IMR-90 (cell line): ENCODE measurements at regions not wholly inside any gene's neighbourhood (a gene's known extent, or its start where the extent isn't known, plus 50 kb on each side); places are given as distances from the start of the nearest gene placed in this dataset.

Experiments
- ATAC-seq: fragments of 200-7000 bp; cut with Tn5 transposase; 2 replicates; pipeline ENCODE4 v1.9.1; 2020; ENCODE audit warnings: low read depth, mild to moderate bottlenecking, moderate library complexity
- BruUV-seq: library from RNA; stranded (reverse); fragments of 400-500 nt; replicated peaks from 2 replicates; lab custom pipeline; 2021; lab: Mats Ljungman, UMichigan
- CTCF ChIA-PET: fragments of 300-600 bp; formaldehyde crosslinking; extraction: SDS; loops from one replicate; lab custom pipeline; 2021; ENCODE audit warnings: antibody characterized with exemption; lab: Yijun Ruan, JAX
- POLR2A ChIA-PET: fragments of 300-600 bp; sonication (Branson Sonifier 250); formaldehyde crosslinking; loops from one replicate; lab custom pipeline; 2022; ENCODE audit warnings: antibody characterized with exemption; ENCODE audit not compliant: unreplicated experiment; lab: Charles Lee
- DNase-seq: peaks from one replicate; pipeline ENCODE4 v3.0.0; 2013
- H2AFZ ChIP-seq: replicated peaks from 2 replicates; pipeline ENCODE3; 2013; ENCODE audit warnings: low read length, mild to moderate bottlenecking; ENCODE audit not compliant: poor library complexity
- H2AK5ac ChIP-seq: 2 replicates; pipeline ENCODE4 v1.6.1; 2013; ENCODE audit warnings: low read depth, low read length, inconsistent platforms
- H2AK9ac ChIP-seq: replicated peaks from 2 replicates; pipeline ENCODE3; 2013; ENCODE audit warnings: mild to moderate bottlenecking, low read depth, low read length, moderate library complexity; ENCODE audit not compliant: poor library complexity
- H2BK120ac ChIP-seq: 2 replicates; pipeline ENCODE4 v1.6.1; 2013; ENCODE audit warnings: low read depth, low read length, inconsistent platforms
- H2BK15ac ChIP-seq: 3 replicates; pipeline ENCODE4 v1.6.1; 2013; ENCODE audit warnings: low read depth, low read length, inconsistent platforms
- H2BK20ac ChIP-seq: 2 replicates; pipeline ENCODE4 v1.6.1; 2013; ENCODE audit warnings: low read depth, mild to moderate bottlenecking, inconsistent platforms, low read length, moderate library complexity
- H2BK5ac ChIP-seq: 2 replicates; pipeline ENCODE4 v1.6.1; 2013; ENCODE audit warnings: mild to moderate bottlenecking, low read depth, low read length, inconsistent platforms; ENCODE audit not compliant: poor library complexity, severe bottlenecking
- H3K14ac ChIP-seq: replicated peaks from 2 replicates; pipeline ENCODE4 v1.6.1; 2013; ENCODE audit warnings: low read depth, low read length, inconsistent platforms
- H3K18ac ChIP-seq: 2 replicates; pipeline ENCODE4 v1.6.1; 2013; ENCODE audit warnings: low read depth, low read length, control low read depth
- H3K23ac ChIP-seq: 2 replicates; pipeline ENCODE4 v1.6.1; 2013; ENCODE audit warnings: low read depth, low read length, inconsistent platforms
- H3K27ac ChIP-seq: 2 replicates; pipeline ENCODE4 v1.5.1; 2013; ENCODE audit warnings: mild to moderate bottlenecking, control low read depth, low read length; ENCODE audit not compliant: insufficient read depth
- H3K27me3 ChIP-seq: 2 replicates; pipeline ENCODE4 v1.6.1; 2013; ENCODE audit warnings: low read length; ENCODE audit not compliant: control insufficient read depth, insufficient read depth
- H3K36me3 ChIP-seq: 2 replicates; pipeline ENCODE4 v1.6.1; 2013; ENCODE audit warnings: low read length, mixed read lengths; ENCODE audit not compliant: control insufficient read depth, insufficient read depth
- H3K4ac ChIP-seq: 2 replicates; pipeline ENCODE4 v1.6.1; 2013; ENCODE audit warnings: low read depth, low read length, inconsistent platforms
- H3K4me1 ChIP-seq: 2 replicates; pipeline ENCODE4 v1.6.1; 2013; ENCODE audit warnings: low read length, mixed read lengths; ENCODE audit not compliant: control insufficient read depth, insufficient read depth
- H3K4me2 ChIP-seq: 2 replicates; pipeline ENCODE4 v1.6.1; 2013; ENCODE audit warnings: low read depth, mild to moderate bottlenecking, control low read depth, low read length, moderate library complexity
- H3K4me3 ChIP-seq: 2 replicates; pipeline ENCODE4 v1.5.1; 2013; ENCODE audit warnings: low read depth, mild to moderate bottlenecking, control low read depth, low read length, moderate library complexity; ENCODE audit not compliant: insufficient read depth
- H3K56ac ChIP-seq: 2 replicates; pipeline ENCODE4 v1.6.1; 2013; ENCODE audit warnings: low read length, inconsistent platforms; ENCODE audit not compliant: insufficient read depth; ENCODE audit errors: extremely low read depth
- H3K79me1 ChIP-seq, 2 experiments: 2 replicates each; pipeline ENCODE4 v1.6.1; 2013; ENCODE audit warnings: low read length in 2 of 2, inconsistent platforms in 1 of 2, low read depth in 1 of 2
- H3K9ac ChIP-seq: 2 replicates; pipeline ENCODE4 v1.6.1; 2013; ENCODE audit warnings: low read depth, low read length, control low read depth
- H3K9me1 ChIP-seq: 2 replicates; pipeline ENCODE4 v1.6.1; 2013; ENCODE audit warnings: low read length, inconsistent platforms; ENCODE audit not compliant: insufficient read depth
- H3K9me3 ChIP-seq: 2 replicates; pipeline ENCODE4 v1.6.1; 2013; ENCODE audit warnings: low read length; ENCODE audit not compliant: control insufficient read depth, insufficient read depth
- H4K20me1 ChIP-seq: 2 replicates; pipeline ENCODE4 v1.6.1; 2013; ENCODE audit warnings: low read length, inconsistent platforms; ENCODE audit not compliant: insufficient read depth
- H4K5ac ChIP-seq: 2 replicates; pipeline ENCODE4 v1.6.1; 2013; ENCODE audit warnings: mild to moderate bottlenecking, low read depth, low read length, control low read depth
- H4K8ac ChIP-seq, 2 experiments: 2 replicates each; pipeline ENCODE4 v1.6.1; 2013; ENCODE audit warnings: low read depth in 2 of 2, low read length in 2 of 2, control low read depth in 1 of 2, inconsistent platforms in 1 of 2
- H4K91ac ChIP-seq: 2 replicates; pipeline ENCODE4 v1.6.1; 2013; ENCODE audit warnings: low read depth, low read length, inconsistent platforms; ENCODE audit not compliant: insufficient read depth
- CEBPB ChIP-seq: IDR thresholded peaks from 2 replicates; pipeline ENCODE4 v1.6.1; 2012; ENCODE audit warnings: low read depth, low read length, improper control_type of control experiment
- CHD1 ChIP-seq: IDR thresholded peaks from 2 replicates; pipeline ENCODE4 v1.6.1; 2012; ENCODE audit warnings: low read depth, low read length, improper control_type of control experiment
- CTCF ChIP-seq: conservative IDR thresholded peaks from 2 replicates; pipeline ENCODE4 v1.5.1; 2012; ENCODE audit warnings: mild to moderate bottlenecking, low read depth, low read length, improper control_type of control experiment
- ELK1 ChIP-seq: fragments of 150-350 bp; IDR thresholded peaks from 2 replicates; pipeline ENCODE4 v1.6.1; 2016; ENCODE audit warnings: low read depth, mild to moderate bottlenecking, low read length, moderate library complexity, borderline replicate concordance
- FOS ChIP-seq: fragments of 150-350 bp; IDR thresholded peaks from 2 replicates; pipeline ENCODE4 v1.6.1; 2016; ENCODE audit warnings: low read depth, low read length
- MAFK ChIP-seq: IDR thresholded peaks from 2 replicates; pipeline ENCODE4 v1.6.1; 2012; ENCODE audit warnings: low read depth, low read length, improper control_type of control experiment
- MAZ ChIP-seq: IDR thresholded peaks from 2 replicates; pipeline ENCODE4 v1.6.1; 2012; ENCODE audit warnings: low read depth, mild to moderate bottlenecking, low read length, improper control_type of control experiment, moderate library complexity, borderline replicate concordance
- MXI1 ChIP-seq: IDR thresholded peaks from 2 replicates; pipeline ENCODE4 v1.6.1; 2012; ENCODE audit warnings: low read depth, mild to moderate bottlenecking, low read length, moderate library complexity, borderline replicate concordance
- NFE2L2 ChIP-seq: fragments of 150-350 bp; IDR thresholded peaks from 2 replicates; pipeline ENCODE4 v1.6.1; 2016; ENCODE audit warnings: low read depth, mild to moderate bottlenecking, low read length
- POLR2A ChIP-seq: IDR thresholded peaks from 2 replicates; pipeline ENCODE4 v1.6.1; 2012; ENCODE audit warnings: mild to moderate bottlenecking, low read depth, low read length
- RAD21 ChIP-seq: IDR thresholded peaks from 2 replicates; pipeline ENCODE4 v1.6.1; 2012; ENCODE audit warnings: low read length, improper control_type of control experiment
- RCOR1 ChIP-seq: IDR thresholded peaks from 2 replicates; pipeline ENCODE4 v1.6.1; 2012; ENCODE audit warnings: mild to moderate bottlenecking, low read length, improper control_type of control experiment; ENCODE audit not compliant: insufficient replicate concordance
- RFX5 ChIP-seq: IDR thresholded peaks from 2 replicates; pipeline ENCODE4 v1.8.0; 2012; ENCODE audit warnings: low read depth, mild to moderate bottlenecking, low read length, moderate library complexity
- SMC3 ChIP-seq: fragments of 150-350 bp; IDR thresholded peaks from 2 replicates; pipeline ENCODE4 v1.6.1; 2016; ENCODE audit warnings: low read depth, mild to moderate bottlenecking, antibody characterized with exemption, low read length, moderate library complexity
- USF2 ChIP-seq: fragments of 150-350 bp; IDR thresholded peaks from 2 replicates; pipeline ENCODE4 v1.6.1; 2017; ENCODE audit warnings: mild to moderate bottlenecking, antibody characterized with exemption, low read length, low read depth
- WGBS, 2 experiments: methylation state at CpG; one replicate each; pipeline versions ENCODE4 v1.1.5 to v1.1.7; 2013; ENCODE audit warnings: missing lambda C conversion rate in 2 of 2; ENCODE audit not compliant: insufficient read length in 1 of 2; ENCODE audit errors: extremely low coverage in 2 of 2; 5-methylcytosine and 5-hydroxymethylcytosine counted together
- dilution Hi-C: fragments of 300-500 bp; cut with HindIII; formaldehyde crosslinking; loops from one replicate; pipeline ENCODE4 v1.14.3; 2018; ENCODE audit warnings: low sequenced_read_pairs; ENCODE audit not compliant: unreplicated experiment
- in situ Hi-C: fragments of 300-500 bp; cut with MboI; formaldehyde crosslinking; loops from 3 replicates; pipeline ENCODE4 v1.14.3; 2019; ENCODE audit warnings: low sequenced_read_pairs, inconsistent platforms, mixed read lengths
- intact Hi-C: fragments of 100-400 bp; cut with micrococcal nuclease; formaldehyde crosslinking; loops from 2 replicates; pipeline ENCODE4 v1.10.0; 2022

- Histone ChIP-seq H4K5ac (no peak overlapping the region), H2BK120ac (no peak overlapping the region), H3K36me3 (no peaks in the 10 kb centered on the region), H3K4me2 (no peak overlapping the region), H2BK20ac (no peak overlapping the region), H2AK5ac (no peak overlapping the region), H3K27ac (no peak overlapping the region), H3K14ac (no peak overlapping the region), H3K27me3 (no peaks in the 10 kb centered on the region), H4K91ac (no peak overlapping the region), H4K20me1 (no peaks in the 10 kb centered on the region), H3K9me3 (no peaks in the 10 kb centered on the region), H3K4ac (no peak overlapping the region), H4K8ac (no peak overlapping the region), H3K23ac (no peak overlapping the region), H3K9me1 (no peaks in the 10 kb centered on the region), H2AK9ac (no peak overlapping the region), H3K4me3 (no peak overlapping the region), H3K9ac (no peak overlapping the region), H3K4me1 (no peaks in the 10 kb centered on the region), H3K79me1 (no peaks in the 10 kb centered on the region), H3K18ac (no peak overlapping the region), H2BK15ac (no peak overlapping the region), H2AFZ (no peak overlapping the region), H2BK5ac (no peak overlapping the region), H3K56ac (no peak overlapping the region)
- no CpG with 5 or more reads among the region's 1 CpG for WGBS, 2 experiments
- intact Hi-C loops (no loop called here), dilution Hi-C loops (no loop called here), in situ Hi-C loops (no loop called here)
- ATAC-seq: peak; percentile 42; the same call in 1 of the 2 replicates
- ChIA-PET CTCF (interaction anchor here (1.2 to 1.4 kb wide), 2 partner anchors 8 to 185 kb away, joined by 3 to 4 read pairs; no protein-coding TSS in a partner anchor), POLR2A (no interaction called here)
- no TSS peak for BruUV-seq
- TF ChIP-seq MAZ (no peak), CHD1 (no peak), RFX5 (no peak), MAFK (no peak), RAD21 (no peak), SMC3 (no peak), USF2 (no peak), MXI1 (no peak), NFE2L2 (no peak), FOS (no peak), RCOR1 (no peak), ELK1 (no peak), CEBPB (no peak), CTCF (no peak), POLR2A (no peak)
- DNase-seq: peak; percentile 31
Observed at GRCh38 chr9:7237473-7238246, 479.9 kb downstream of the KDM4C start.
